Osteoblast (primary cell): ENCODE measurements at regions not wholly inside any gene's neighbourhood (a gene's known extent, or its start where the extent isn't known, plus 50 kb on each side); places are given as distances from the start of the nearest gene placed in this dataset.
A peak's percentile ranks its signal among the peaks of the same experiment; 100 is the strongest.

ENCODE experiments used
- DNase-seq: peaks from one replicate; pipeline ENCODE4 v3.0.0; 2011; ENCODE audit warnings: low spot score, mixed read lengths; ENCODE audit not compliant: insufficient read length; ENCODE audit errors: missing footprints
- H2AFZ ChIP-seq: 2 replicates; pipeline ENCODE4 v1.6.0; 2011; ENCODE audit warnings: mild to moderate bottlenecking, low read length
- H3K27ac ChIP-seq: 2 replicates; pipeline ENCODE4 v1.5.1; 2011; ENCODE audit warnings: mild to moderate bottlenecking, low read depth, low read length, moderate library complexity
- H3K27me3 ChIP-seq: 2 replicates; pipeline ENCODE4 v1.6.0; 2012; ENCODE audit warnings: mild to moderate bottlenecking, control low read depth, inconsistent platforms, low read length, moderate library complexity; ENCODE audit not compliant: insufficient read depth
- H3K36me3 ChIP-seq: 2 replicates; pipeline ENCODE4 v1.5.1; 2011; ENCODE audit warnings: mild to moderate bottlenecking, low read length, control low read depth, moderate library complexity; ENCODE audit not compliant: insufficient read depth
- H3K4me1 ChIP-seq: 2 replicates; pipeline ENCODE4 v1.5.1; 2011; ENCODE audit warnings: mild to moderate bottlenecking, low read length, control low read depth, moderate library complexity; ENCODE audit not compliant: insufficient read depth
- H3K4me2 ChIP-seq: 2 replicates; pipeline ENCODE4 v1.6.0; 2011; ENCODE audit warnings: mild to moderate bottlenecking, low read length; ENCODE audit not compliant: insufficient read depth
- H3K4me3 ChIP-seq: fragments of 200-600 bp; sonication (generic); 3 replicates; pipeline ENCODE4 v1.5.1; 2012; ENCODE audit warnings: mild to moderate bottlenecking, low read length, inconsistent platforms; ENCODE audit not compliant: insufficient read depth
- H3K79me2 ChIP-seq: 2 replicates; pipeline ENCODE4 v1.6.0; 2012; ENCODE audit warnings: mild to moderate bottlenecking, low read length, control low read depth, inconsistent platforms; ENCODE audit not compliant: insufficient read depth
- H3K9me3 ChIP-seq: 2 replicates; pipeline ENCODE4 v1.5.1; 2011; ENCODE audit warnings: low read depth, low read length, control low read depth
- H4K20me1 ChIP-seq: 2 replicates; pipeline ENCODE4 v1.6.0; 2012; ENCODE audit warnings: mild to moderate bottlenecking, low read length, control low read depth; ENCODE audit not compliant: insufficient read depth
- TF ChIP-seq, protein P1 (sequence below): IDR thresholded peaks from 2 replicates; pipeline ENCODE4 v1.5.1; 2011; ENCODE audit warnings: mild to moderate bottlenecking, low read depth, low read length, moderate library complexity; ENCODE audit errors: extremely low read depth

DNA sequence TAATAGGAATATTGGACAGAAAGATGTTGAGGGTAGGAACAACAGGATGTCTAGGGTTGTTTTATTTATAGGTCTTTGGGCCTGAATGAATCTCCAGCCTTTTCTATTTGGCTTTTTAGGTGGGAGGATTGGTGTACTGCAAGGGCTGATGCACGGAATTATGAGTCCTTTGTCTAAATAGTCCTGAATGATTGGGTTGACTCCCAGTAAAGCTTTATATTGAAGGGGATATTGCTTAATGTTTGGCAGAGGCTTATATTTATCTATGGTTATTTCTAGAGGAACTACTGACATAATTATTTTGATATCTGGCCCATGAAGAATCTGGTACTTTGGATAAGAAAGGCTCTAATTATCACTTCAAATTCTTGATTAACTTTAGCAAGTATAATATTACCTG is 253.6 kb upstream of the AVPR1A start:
- no peak overlapping the region for H3K27ac ChIP-seq
- no peak overlapping the region for H3K4me3 ChIP-seq
- H4K20me1 ChIP-seq = no peaks in the 10 kb centered on the region
- DNase-seq = no peak
- no peaks in the 10 kb centered on the region for H3K27me3 ChIP-seq
- no peaks in the 10 kb centered on the region for H3K36me3 ChIP-seq
- TF ChIP-seq, protein P1, sequence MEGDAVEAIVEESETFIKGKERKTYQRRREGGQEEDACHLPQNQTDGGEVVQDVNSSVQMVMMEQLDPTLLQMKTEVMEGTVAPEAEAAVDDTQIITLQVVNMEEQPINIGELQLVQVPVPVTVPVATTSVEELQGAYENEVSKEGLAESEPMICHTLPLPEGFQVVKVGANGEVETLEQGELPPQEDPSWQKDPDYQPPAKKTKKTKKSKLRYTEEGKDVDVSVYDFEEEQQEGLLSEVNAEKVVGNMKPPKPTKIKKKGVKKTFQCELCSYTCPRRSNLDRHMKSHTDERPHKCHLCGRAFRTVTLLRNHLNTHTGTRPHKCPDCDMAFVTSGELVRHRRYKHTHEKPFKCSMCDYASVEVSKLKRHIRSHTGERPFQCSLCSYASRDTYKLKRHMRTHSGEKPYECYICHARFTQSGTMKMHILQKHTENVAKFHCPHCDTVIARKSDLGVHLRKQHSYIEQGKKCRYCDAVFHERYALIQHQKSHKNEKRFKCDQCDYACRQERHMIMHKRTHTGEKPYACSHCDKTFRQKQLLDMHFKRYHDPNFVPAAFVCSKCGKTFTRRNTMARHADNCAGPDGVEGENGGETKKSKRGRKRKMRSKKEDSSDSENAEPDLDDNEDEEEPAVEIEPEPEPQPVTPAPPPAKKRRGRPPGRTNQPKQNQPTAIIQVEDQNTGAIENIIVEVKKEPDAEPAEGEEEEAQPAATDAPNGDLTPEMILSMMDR = no peak
- no peaks in the 10 kb centered on the region for H3K79me2 ChIP-seq
- H3K4me1 ChIP-seq = no peaks in the 10 kb centered on the region
- H3K4me2 ChIP-seq = no peak overlapping the region
- H3K9me3 ChIP-seq = no peaks in the 10 kb centered on the region
- no peak overlapping the region for H2AFZ ChIP-seq

DNA sequence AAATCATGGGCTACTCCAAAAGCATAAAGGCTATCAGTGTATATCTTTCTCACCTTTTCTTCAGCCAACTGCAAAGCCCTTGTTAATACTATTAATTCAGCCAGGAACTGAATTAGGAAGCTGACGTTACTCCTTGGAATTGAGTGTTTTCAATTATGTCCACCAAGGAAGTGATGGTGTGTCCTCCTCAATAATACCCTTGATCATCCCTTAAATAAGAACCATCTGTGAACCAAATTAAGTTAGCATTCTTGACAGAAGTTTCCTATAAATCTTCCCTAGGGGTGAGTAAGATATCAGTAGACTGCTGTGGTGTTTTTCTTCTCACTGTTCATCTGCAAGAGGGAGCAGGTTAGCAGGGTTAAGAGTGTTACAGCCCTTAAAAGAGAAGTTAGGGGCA is 252.3 kb upstream of the AVPR1A start:
- Histone ChIP-seq H3K9me3 (no peaks in the 10 kb centered on the region), H3K4me3 (no peak overlapping the region), H3K79me2 (no peaks in the 10 kb centered on the region), H3K27ac (no peak overlapping the region), H3K36me3 (no peaks in the 10 kb centered on the region), H4K20me1 (no peaks in the 10 kb centered on the region), H3K4me2 (no peak overlapping the region), H2AFZ (no peak overlapping the region), H3K4me1 (no peaks in the 10 kb centered on the region), H3K27me3 (no peaks in the 10 kb centered on the region)
- TF ChIP-seq, protein P1 = no peak
- no peak for DNase-seq

DNA sequence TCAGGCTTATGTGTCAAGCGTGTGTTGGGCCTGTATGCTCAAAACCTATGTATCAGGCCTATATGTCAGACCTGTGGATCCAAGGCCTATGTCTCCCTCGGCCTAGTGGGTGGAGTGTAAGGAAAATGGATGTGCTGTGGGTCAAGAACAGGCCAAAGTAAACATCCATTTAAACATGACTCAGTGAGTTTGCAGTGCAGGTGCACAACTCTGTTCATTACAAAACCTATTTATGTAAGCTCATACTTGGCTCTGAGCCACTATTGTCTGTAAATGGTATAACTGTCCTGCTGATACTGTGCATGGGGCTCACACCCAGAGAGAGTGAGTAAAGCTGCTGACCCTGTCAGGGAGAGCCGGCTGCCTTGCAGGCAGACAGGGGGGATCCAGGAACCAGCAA is 249.7 kb upstream of the AVPR1A start:
- H3K27ac ChIP-seq = no peak overlapping the region
- H3K4me1 ChIP-seq = no peaks in the 10 kb centered on the region
- no peaks in the 10 kb centered on the region for H4K20me1 ChIP-seq
- TF ChIP-seq, protein P1 = no peak
- no peaks in the 10 kb centered on the region for H3K36me3 ChIP-seq
- H3K4me2 ChIP-seq = no peak overlapping the region
- H3K9me3 ChIP-seq = no peaks in the 10 kb centered on the region
- H2AFZ ChIP-seq = no peak overlapping the region
- H3K79me2 ChIP-seq = no peaks in the 10 kb centered on the region
- DNase-seq = peak; percentile 17
- no peak overlapping the region for H3K4me3 ChIP-seq
- H3K27me3 ChIP-seq = no peaks in the 10 kb centered on the region

DNA sequence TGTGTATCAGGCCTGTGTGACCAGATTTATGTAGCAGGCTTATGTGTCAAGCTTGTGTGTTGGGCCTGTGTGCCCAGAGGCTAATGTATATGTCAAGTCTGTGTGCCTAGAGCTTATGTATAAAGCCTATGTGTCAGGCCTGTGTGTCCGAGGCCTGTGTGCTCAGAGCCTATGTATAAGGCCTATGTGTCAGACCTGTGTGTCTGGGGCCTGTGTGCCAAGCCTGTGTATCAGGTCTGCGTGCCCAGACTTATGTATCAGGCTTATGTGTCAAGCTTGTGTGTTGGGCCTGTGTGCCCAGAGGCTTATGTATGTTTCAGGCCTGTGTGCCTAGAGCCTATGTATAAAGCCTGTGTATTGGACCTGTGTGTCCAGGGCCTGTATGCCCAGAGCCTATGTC is 249.3 kb upstream of the AVPR1A start:
- Histone ChIP-seq H2AFZ (no peak overlapping the region), H3K4me1 (no peaks in the 10 kb centered on the region), H3K79me2 (no peaks in the 10 kb centered on the region), H3K36me3 (no peaks in the 10 kb centered on the region), H3K4me3 (no peak overlapping the region), H3K9me3 (no peaks in the 10 kb centered on the region), H3K27me3 (no peaks in the 10 kb centered on the region), H3K4me2 (no peak overlapping the region), H3K27ac (no peak overlapping the region), H4K20me1 (no peaks in the 10 kb centered on the region)
- no peak for DNase-seq
- TF ChIP-seq, protein P1 = no peak
